Left lobe of liver (tissue), 2 donors: ENCODE measurements at regions not wholly inside any gene's neighbourhood (a gene's known extent, or its start where the extent isn't known, plus 50 kb on each side); places are given as distances from the start of the nearest gene placed in this dataset.

Experiments used
- ATAC-seq: fragments of 200-7000 bp; cut with Tn5 transposase; one replicate; pipeline ENCODE4 v1.9.1; 2020; ENCODE audit warnings: mild to moderate bottlenecking, moderate library complexity
- DNase-seq: peaks from one replicate; pipeline ENCODE4 v3.0.0-alpha.2; 2020; ENCODE audit warnings: low spot score
- donor health status: DM: no; HTN: no; CAD: no; lungs with moderate emphysema.
- donor health status: DM: no; HTN: yes; CAD: no.

DNA sequence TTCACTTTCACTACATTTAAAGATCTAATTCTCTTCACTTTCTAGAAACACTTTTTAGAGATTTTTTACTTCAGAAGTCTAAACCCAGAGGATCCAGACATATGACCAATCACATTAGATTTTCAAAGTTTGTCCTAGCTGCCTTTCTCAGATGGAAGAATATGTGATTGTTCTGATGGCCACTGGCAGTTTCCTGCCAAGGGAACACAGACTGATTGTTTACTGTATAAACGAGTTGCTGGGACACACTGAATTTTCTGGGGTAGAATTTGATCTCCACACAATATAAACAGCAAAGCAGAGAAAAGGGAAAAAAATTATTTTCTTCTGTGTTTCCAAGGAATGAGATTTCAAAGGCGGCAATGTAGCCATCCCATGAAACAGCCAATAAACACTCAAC is 480.0 kb downstream of the TOX3 start:
- ATAC-seq: no peak

DNA sequence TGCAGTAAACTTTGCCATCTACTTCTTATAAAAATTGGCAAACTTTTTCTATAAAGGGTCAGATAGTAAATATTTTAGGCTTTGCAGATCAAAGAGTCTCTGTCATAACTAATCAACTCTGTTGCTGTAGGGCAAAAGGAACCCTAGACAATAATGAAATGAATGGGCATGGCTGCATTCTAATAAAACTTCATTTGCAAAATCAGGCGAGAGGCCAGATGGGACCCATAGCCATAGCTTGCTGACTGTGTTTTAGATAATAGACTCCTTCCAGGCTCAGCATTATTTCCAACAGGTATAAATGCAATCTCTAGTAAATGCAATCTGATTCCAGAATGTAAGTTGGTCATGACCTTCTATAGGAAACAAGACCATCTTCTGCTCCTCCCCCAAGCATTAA is 490.7 kb downstream of the TOX3 start:
- ATAC-seq: no peak
- no peak for DNase-seq

More for the DNA sequence above, 480.0 kb downstream of the TOX3 start:
- no peak for DNase-seq

DNA sequence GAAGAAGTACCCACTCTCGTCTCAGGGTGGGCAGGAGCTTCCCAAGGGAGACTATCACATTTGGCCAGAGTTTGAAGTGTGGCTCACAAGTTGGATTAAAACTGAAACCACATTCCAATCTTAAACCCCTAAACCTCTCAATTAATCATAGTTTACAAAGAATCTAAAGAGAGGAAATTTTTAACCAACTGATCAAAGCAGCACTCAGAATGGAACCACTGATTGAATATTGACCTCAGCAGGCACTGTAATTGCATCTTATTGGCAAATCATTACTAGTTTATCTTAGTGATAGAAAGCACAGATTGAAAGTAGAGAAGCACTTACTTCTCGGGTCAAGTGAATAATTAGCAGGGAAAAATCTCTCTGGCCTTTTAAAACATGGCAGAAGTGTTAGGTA is 491.6 kb downstream of the TOX3 start:
- ATAC-seq: no peak
- DNase-seq: no peak

DNA sequence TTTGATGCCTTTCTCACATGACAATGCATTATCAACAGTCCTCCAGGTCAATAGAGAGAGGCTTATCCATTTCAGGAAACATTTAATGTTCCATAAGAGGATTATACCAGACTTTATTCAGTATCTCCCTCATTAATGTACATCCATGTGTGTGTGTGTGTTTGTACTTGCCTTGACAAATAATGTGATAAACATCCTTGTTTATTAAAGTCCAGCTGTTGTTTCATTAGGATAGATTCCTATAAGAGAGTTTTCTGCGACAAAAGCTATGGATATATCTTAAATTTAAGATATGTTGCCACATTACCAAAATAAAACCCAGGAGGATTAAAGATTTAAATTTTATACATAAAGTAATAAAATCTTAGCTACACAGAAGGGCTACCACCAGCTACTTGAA is 492.6 kb downstream of the TOX3 start:
- no peak for ATAC-seq
- no peak for DNase-seq

DNA sequence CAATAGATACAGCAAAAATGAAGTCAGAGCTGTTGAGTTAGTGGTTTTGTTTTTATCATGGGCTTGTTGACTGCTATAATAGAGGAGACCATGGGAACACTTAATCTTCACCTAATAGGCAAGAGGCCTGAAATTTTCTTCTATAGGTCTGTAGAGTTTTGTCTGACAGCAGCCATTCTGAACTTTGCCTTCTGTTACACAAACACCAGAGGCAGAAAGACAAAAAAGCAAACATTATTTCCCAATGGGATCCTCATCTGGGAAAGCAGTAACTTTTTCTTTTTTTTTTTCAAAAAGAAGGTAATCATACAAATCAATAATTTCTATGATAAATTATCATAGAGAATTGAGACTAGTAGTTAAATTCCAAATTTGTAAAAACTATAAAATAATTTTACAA is 494.1 kb downstream of the TOX3 start:
- peak; percentile 72 for ATAC-seq
- no peak for DNase-seq

DNA sequence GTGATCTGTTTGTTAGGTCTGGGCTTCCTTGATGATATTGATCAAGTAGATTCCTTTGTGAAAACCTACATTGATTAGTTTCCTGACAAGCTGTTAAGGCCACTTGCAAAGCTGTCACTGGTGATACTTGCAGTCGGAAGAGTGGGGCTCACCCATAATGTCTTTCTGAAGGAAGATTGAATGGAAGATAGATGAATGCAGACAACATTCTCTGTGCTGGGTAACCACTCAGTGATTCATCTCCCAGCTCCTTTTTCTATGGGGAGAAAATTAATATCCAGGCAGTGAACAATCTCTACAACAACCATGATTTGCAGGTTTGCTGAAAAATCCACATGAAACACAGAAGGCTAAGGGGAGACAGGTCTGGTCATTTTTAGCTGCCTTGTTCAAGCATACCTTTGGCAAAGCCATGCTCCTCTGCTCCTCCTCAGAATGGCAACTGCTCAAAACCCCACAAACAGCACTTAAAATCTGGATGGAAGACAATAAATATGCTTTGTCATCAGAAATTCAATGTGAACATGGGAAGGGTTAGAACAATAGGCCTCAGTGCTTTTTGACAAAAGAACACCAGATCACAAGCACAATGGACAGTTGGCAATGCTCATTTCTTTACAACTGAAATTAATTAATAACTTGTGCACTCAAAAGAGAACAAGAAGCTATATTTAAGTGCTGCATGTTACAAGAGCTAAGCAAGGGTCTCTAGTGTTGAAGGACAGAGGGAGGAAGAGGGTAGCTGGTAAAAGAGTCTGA is 495.4 kb downstream of the TOX3 start:
- DNase-seq: no peak
- no peak for ATAC-seq

DNA sequence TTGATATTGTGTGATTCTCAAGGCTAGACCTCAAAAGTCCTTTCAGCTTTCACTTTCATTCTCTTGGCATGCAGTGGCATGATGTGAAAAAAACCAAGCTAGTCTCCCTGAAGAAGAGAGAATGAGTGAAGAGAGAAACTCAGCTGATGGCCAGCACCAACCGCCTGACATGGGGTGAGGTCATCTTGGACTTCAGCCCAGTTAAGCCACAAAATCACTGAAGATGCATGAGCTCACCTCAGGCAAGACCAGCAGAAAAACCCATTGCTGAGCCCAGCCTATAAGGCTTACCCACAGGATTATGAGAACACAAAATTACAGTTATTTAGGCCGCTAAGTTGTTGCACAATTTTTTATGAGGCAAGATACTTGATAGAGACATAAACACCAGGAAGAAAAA is 496.5 kb downstream of the TOX3 start:
- DNase-seq: no peak
- ATAC-seq: peak; percentile 64

DNA sequence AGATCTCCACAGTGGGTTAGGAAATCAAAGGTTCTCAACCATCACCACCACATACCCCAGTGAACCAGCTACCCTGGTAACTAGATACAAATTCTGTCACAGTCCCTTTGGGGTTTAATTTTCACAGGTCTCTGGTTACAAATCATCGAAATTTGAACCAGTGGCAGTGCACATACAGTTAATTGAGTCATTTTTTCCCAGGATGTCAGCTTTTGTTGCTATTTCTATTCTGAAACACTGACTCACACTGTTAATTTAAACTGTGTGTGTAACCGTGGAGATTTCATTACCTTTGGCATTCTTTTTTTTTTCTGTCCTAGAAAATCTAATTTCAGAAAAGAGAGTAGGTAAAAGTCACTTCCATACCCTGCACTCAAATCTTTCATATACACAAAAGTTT is 511.5 kb downstream of the TOX3 start:
- DNase-seq: no peak
- no peak for ATAC-seq

DNA sequence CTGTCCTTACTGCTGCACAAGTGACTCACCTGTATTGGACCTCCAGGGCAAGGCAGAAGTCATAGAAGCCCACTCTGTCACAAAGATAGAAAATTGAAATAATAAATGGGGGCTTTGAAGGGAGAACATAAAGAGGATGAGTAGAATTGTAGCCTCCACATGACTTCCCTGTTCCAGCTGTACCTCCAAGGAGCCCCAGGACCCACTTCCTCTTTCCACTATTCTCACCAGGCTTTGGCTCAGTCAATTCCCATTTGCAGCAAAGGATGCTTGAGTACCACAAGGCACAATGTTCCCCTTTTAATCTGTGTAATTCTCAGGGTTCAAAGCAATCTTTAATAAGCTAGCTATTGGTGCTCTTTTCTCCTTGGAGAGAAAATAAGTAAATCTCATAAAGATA is 512.1 kb downstream of the TOX3 start:
- ATAC-seq: no peak
- DNase-seq: no peak

DNA sequence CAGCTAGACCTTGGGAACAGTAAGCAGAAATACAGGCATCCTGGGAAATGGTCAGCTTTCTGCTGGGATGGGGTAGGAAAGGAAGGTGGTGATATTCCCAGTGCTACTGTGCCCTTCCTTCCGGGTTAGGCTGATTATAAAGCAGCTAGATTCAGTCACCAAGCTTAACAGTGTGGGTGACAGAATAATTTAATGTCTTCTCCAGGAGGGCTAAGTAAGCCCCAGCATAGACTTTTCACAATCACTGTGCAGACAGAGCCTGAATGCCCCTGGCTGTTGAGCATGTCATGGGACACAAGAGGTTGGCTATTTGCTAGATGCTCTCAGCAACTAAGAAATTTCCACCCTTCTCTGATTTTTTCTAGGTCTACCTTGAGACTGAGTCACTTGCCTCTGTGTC is 513.0 kb downstream of the TOX3 start:
- DNase-seq: no peak
- no peak for ATAC-seq

DNA sequence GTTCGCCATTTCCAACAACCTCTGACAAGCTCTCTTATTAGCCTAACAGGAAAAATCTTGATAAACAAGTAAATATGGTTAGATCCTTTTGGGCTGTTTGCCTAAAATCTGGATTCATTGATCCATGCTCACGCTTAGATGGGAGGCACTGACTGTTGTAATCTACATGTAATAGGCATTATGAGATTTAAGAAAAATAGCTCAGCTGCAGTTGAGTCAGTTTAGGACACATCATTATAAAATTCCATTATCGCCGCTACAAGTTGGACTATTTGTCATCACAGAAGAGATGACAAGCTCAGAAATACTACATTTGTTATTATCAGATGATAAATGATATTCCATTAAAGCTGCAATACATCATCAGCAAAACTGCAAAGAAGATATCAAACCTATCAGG is 524.0 kb downstream of the TOX3 start:
- no peak for DNase-seq
- no peak for ATAC-seq

DNA sequence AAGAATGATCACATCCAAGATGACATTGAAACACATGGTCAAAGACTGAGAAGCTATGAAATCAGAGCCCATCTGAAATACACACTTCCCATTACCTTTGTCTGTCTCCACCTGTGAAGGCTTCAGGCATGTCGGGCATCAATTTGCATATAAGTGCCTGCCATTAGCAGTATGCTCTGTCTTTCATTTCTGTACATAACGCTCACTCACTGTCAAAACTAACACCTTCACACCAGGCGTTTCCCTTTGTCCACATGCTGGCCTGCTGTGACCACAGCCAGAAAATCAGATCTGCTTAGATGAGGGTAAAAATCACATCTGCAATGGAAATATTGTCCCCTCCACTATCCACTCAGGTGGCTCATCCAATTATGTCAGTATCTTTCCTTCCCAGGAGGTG is 524.8 kb downstream of the TOX3 start:
- ATAC-seq (no peak), DNase-seq (no peak)

DNA sequence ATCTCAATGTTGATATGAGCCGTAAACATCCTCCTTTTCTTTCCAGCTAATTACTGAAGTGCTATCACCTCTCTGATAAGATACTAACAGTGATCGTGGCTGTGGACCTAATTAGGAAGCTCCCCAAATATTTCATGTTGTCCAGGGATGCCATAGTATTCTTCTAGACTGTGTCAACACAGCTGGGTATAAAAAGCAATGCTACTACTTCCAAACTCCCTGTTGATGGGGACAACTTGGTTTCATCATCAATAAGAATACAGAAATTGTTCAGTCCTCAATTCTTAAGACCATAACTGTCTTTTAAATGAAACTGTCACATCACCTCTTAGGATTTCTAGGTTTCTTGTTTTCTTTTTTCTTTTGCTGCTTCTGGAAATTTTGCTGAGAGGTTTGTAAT is 530.6 kb downstream of the TOX3 start:
- DNase-seq (no peak), ATAC-seq (no peak)

DNA sequence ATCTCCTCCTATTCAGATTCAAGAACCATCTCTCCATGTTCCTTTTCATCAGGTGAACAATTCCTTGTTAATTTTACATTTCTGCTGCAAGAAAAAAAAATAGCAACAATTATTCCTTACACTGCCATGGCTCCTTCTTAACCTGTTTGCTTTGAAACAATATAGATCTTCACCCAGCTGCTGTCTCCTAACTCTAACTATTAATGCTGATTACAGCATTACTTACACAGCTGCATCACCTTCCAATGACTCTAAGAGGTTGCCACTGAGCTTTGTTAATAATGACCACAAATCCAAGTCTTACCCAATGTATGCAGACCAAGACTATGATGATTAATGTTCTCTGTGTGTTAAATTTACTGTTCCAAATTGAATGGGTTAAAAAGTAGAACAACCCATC is 541.4 kb downstream of the TOX3 start:
- DNase-seq (no peak), ATAC-seq (no peak)

DNA sequence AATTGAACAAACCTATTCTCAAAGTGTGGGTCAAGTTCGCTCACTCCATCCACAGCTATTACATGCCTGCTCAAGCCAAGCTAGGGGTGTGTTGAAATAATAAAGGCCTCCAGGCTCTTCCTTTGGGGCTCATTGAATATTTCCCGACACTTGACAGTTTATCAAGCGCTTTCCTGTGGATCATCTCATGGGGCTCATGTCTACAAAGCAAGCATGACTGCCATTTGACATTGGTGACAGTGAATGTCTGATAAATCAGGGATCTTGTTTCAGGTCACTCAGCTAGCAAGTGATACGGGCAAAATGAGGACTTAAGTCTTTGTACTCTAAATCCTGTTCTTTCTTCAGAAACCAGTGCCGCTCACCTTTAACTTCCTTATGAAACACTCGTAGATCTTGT is 542.6 kb downstream of the TOX3 start:
- no peak for DNase-seq
- ATAC-seq: no peak

DNA sequence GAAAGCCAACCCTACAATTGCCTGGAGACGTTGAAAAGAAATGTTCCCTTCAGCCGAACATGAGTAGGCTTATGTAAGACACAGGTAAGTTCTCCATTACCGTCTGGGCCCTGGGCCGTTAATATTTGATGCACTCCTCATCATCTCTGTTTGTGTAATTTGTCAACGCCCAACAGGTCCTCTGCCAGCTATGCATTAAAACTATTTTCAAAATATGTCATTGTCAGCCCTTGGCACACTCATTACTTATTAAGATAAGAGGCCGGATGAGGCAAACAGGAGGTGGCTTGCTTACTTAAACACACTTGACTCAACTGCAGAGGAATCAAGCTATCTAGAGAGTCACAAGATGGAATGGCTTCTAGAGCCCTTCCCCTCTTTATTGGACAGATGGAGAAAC is 544.9 kb downstream of the TOX3 start:
- DNase-seq: no peak
- ATAC-seq: no peak

DNA sequence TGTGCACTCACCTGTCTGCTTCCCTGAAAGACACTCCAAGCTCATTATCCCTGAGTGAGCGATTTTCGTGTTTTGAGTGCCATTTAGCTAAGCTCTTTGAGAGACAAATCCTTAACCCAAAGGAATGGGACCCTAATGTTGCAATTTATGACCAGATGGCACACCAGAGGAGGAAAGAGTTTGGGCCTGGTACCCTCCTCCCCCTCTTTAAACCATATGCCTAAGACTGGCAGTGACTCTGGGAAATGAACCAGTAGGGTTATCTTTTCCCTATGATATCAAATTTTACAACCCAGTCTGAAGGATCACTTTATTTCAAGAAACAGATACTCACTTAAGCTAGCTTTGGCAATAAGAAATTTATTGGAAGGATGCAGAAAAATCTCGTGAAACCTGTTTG is 550.4 kb downstream of the TOX3 start:
- no peak for DNase-seq

DNA sequence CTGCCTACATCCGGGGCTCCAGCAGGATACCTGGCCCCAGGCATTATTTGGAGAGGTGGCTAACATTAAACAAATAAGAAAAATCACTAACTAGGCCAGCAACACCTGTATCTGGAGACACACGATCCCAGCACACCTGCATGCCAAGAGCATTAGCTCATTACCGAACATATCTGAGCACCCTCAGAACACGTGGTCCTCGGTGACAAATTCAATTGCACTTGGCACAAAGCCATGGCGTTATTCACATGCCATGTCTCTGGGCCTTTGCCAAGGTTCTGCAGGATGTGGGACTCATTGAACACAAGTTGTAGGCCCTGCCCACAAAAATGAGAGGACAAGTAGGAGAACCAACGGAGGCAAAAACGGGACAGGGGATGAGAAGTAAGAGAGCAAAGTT is 552.3 kb downstream of the TOX3 start:
- DNase-seq (peak; percentile 53), ATAC-seq (peak; percentile 51)

More for the DNA sequence above, 550.4 kb downstream of the TOX3 start:
- ATAC-seq: no peak

DNA sequence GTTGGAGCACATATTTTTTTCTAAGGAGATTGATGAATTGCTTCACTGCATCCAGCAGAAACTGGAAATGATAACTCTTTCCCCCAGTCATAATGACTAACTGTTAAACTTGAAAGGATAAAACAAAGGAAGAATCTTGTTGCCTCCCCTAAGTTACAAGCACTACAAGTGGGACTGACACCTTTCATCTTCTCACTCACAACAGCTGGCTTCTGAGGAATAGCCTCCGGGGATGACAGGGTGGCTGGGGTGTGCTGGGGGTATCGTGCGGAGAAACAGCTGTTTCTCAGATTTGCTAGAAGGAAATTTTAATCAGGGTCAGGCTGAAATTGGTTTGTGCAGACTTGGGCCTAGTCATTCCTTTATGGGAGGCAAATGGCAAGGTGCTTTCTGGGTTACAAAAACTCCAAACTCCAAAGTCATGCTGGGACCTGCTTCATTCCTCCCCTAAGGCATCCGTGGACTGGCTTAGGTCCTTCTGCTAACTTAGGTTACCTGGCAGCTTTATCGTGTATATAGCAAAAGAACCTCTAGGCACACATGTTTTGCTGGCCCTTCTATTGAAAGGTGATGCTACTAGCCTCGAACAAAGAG is 557.2 kb downstream of the TOX3 start:
- ATAC-seq: no peak
- DNase-seq: no peak

DNA sequence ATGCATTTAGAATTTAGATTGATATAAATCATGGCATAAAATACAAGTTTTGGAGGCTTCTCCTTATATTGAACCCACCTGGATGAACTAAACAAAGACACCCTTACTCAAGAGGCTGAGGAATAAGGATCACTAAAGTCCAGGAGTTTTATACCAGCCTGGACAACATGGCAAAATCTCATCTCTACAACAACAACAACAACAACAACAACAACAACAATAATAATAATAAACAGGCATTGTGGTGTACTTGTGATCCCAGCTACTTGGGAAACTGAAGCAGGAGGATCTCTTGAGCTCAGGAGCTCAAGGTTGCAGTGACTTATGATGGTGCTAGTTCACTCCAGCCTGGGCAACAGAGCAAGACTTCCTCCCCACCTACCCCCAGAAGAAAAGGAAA is 558.0 kb downstream of the TOX3 start:
- DNase-seq: no peak
- ATAC-seq: no peak

DNA sequence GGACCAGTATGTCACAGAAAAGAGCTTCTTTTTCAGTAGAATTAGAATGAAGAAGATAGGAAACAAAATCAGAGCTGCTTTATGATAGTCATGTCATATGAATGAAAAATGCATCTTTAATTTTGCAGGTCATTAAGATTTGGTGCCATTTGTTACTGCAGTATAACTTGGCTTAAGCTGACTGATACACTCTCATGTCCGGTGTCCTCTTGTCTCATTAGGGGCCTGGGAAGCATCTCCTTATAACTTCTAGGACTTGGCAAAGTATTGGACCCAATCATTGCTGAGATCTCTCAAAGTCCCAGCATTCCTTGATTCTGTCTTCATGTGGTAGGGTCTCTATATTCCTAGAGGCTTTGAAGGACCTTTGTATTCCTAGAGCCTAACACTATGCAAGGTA is 559.4 kb downstream of the TOX3 start:
- ATAC-seq (no peak), DNase-seq (no peak)

DNA sequence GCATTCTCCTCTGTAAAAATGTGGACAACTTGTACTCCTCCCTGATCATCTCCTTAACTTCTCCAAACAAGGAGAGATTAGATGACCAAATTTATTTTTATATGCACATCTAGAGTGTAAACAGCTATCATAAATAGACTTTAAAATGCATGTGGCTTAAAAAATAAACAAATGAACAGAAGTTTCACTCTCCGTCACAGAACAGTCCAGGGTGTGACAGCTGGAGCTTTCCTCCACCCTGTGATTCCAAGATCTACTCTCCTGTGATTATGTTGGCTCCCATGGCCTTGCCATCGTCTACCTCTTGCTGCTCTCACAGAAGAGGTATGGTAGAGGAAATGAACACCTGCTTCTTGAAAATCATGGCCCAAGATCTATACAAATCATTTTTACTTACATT is 560.2 kb downstream of the TOX3 start:
- no peak for ATAC-seq

DNA sequence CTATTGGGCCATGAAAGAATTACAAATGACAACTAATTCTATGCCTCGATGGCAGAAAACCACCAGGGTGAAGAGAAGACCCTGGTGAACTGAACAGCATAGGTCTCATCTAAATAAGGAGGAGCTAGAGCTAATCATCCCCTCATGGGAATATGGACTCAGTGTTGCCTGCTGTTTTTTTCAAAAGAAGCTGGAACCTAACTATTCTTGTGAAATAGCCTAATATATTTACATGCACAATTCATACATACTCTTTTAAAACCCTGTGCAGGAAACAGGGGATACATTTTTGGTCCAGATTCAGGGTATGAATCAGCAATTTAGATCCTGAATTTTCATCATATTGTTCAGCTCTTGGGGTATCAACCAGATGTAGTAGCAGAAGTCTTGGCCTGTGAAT is 560.6 kb downstream of the TOX3 start:
- ATAC-seq (no peak), DNase-seq (no peak)

More for the DNA sequence above, 560.2 kb downstream of the TOX3 start:
- DNase-seq: no peak
